ENCODE measurements at regions not wholly inside any gene's neighbourhood (a gene's known extent, or its start where the extent isn't known, plus 50 kb on each side); places are given as distances from the start of the nearest gene placed in this dataset.

DNA sequence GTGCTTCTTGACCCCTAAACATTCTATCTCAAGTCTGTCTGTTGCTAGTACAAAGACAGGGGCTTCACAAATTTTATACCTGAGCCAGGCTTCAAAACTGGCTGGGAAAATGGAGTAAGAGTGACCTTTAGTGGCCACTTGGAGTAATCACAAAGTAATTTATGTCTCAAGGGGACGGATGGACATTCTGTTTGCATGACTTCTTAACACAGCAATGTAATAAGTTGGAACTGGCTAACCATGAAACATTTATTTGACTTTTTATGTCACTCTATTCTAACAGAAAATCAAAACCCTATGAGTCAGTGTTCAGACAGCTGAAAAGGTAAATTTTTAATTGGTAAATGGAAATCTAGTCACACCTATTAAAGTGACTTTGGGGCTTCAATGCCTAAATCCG, 600.6 kb downstream of the ANKRD50 start (continued):
- TF ChIP-seq MEF2A (IDR thresholded peaks at IDR 0.05; ENCODE audit: borderline replicate concordance, low read depth) (no peak), RAD21 (IDR thresholded peaks at IDR 0.05; ENCODE audit: low read length) (peak; percentile 99), FOXJ3 (CRISPR knock-in tag; IDR thresholded peaks at IDR 0.05) (no peak)

DNA sequence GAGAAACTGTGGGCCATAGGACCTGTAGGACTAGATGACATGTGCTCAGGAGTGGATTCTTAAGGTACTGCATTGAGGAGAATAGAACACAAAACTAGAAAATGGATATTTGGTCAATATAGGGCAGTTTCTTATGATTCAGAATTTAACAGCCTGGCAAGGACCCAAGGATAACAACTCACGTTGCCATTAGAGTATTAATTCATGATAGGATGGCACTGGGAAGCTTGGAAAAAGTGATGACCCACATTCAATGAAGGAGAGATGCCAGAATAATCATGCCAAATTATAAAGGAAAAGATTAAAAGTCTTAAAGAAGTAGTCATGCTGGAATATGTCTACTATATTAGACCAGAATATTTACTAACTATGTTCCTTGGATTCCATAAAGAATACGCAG, 594.5 kb downstream of the ANKRD50 start:
- Histone ChIP-seq H3K36me3 (replicated peaks in 1 of 2; ENCODE audit: control insufficient read depth in 1 of 2, insufficient read depth in 2 of 2, low read length in 1 of 2) (no peaks in the 10 kb centered on the region), H3K79me2 (ENCODE audit: insufficient read depth) (no peaks in the 10 kb centered on the region), H3K9me2 (no peaks in the 10 kb centered on the region), H3K27ac (ENCODE audit: low read depth in 2 of 2, low read length in 1 of 2) (no peak overlapping the region), H3K4me3 (ENCODE audit: low read depth in 2 of 2, low read length in 1 of 2) (no peak overlapping the region), H4K20me1 (ENCODE audit: insufficient read depth) (no peaks in the 10 kb centered on the region), H3K27me3 (ENCODE audit: insufficient read depth) (no peaks in the 10 kb centered on the region), H3K4me1 (ENCODE audit: control insufficient read depth in 1 of 2, insufficient read depth in 2 of 2, low read depth in 1 of 2, low read length in 1 of 2) (peaks cover 0 to 7% of the 10 kb centered on the region in 2 experiments; a peak in 2 of 4 replicates), H2AFZ (ENCODE audit: low read depth) (no peak overlapping the region), H3K9me3 (no peaks in the 10 kb centered on the region), H3F3A (replicated peaks; ENCODE audit: insufficient read depth) (no peaks in the 10 kb centered on the region), H3K4me2 (no peak overlapping the region), H3K9ac (no peak overlapping the region)
- TF ChIP-seq FOSL2 (IDR thresholded peaks at IDR 0.05; ENCODE audit: borderline replicate concordance, low read depth) (no peak), MXI1 (IDR thresholded peaks at IDR 0.05; ENCODE audit: low read depth, low read length) (no peak), NFIC (IDR thresholded peaks at IDR 0.05; ENCODE audit: borderline replicate concordance) (peak; percentile 29; the same call in 1 of the 2 replicates), RXRA (IDR thresholded peaks at IDR 0.05; ENCODE audit: borderline replicate concordance, low read depth) (no peak), FOXJ3 (CRISPR knock-in tag; IDR thresholded peaks at IDR 0.05) (no peak), POLR2AphosphoS5 (IDR thresholded peaks at IDR 0.05; ENCODE audit: low read depth, low read length) (no peak), SIN3A (IDR thresholded peaks at IDR 0.05; ENCODE audit: borderline replicate concordance, low read depth, low read length) (no peak), MEF2A (IDR thresholded peaks at IDR 0.05; ENCODE audit: borderline replicate concordance, low read depth) (no peak), SMC3 (IDR thresholded peaks at IDR 0.05; ENCODE audit: low read depth, low read length) (no peak)
- TF ChIP-seq, protein P1, sequence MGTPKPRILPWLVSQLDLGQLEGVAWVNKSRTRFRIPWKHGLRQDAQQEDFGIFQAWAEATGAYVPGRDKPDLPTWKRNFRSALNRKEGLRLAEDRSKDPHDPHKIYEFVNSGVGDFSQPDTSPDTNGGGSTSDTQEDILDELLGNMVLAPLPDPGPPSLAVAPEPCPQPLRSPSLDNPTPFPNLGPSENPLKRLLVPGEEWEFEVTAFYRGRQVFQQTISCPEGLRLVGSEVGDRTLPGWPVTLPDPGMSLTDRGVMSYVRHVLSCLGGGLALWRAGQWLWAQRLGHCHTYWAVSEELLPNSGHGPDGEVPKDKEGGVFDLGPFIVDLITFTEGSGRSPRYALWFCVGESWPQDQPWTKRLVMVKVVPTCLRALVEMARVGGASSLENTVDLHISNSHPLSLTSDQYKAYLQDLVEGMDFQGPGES (IDR thresholded peaks at IDR 0.05; ENCODE audit: low read depth, low read length), result no peak
- TF ChIP-seq, protein P2, sequence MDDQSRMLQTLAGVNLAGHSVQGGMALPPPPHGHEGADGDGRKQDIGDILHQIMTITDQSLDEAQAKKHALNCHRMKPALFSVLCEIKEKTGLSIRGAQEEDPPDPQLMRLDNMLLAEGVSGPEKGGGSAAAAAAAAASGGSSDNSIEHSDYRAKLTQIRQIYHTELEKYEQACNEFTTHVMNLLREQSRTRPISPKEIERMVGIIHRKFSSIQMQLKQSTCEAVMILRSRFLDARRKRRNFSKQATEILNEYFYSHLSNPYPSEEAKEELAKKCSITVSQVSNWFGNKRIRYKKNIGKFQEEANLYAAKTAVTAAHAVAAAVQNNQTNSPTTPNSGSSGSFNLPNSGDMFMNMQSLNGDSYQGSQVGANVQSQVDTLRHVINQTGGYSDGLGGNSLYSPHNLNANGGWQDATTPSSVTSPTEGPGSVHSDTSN (IDR thresholded peaks at IDR 0.05), result 0 out of 2 replicates have a peak, but pooled peaks have one; percentile 13
- TF ChIP-seq, protein P3, sequence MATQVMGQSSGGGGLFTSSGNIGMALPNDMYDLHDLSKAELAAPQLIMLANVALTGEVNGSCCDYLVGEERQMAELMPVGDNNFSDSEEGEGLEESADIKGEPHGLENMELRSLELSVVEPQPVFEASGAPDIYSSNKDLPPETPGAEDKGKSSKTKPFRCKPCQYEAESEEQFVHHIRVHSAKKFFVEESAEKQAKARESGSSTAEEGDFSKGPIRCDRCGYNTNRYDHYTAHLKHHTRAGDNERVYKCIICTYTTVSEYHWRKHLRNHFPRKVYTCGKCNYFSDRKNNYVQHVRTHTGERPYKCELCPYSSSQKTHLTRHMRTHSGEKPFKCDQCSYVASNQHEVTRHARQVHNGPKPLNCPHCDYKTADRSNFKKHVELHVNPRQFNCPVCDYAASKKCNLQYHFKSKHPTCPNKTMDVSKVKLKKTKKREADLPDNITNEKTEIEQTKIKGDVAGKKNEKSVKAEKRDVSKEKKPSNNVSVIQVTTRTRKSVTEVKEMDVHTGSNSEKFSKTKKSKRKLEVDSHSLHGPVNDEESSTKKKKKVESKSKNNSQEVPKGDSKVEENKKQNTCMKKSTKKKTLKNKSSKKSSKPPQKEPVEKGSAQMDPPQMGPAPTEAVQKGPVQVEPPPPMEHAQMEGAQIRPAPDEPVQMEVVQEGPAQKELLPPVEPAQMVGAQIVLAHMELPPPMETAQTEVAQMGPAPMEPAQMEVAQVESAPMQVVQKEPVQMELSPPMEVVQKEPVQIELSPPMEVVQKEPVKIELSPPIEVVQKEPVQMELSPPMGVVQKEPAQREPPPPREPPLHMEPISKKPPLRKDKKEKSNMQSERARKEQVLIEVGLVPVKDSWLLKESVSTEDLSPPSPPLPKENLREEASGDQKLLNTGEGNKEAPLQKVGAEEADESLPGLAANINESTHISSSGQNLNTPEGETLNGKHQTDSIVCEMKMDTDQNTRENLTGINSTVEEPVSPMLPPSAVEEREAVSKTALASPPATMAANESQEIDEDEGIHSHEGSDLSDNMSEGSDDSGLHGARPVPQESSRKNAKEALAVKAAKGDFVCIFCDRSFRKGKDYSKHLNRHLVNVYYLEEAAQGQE (IDR thresholded peaks at IDR 0.05; ENCODE audit: low read depth, low read length), result no peak
- DNase-seq, result no peak
- ChIA-PET CTCF (interaction anchor here (0.6 kb wide), 1 partner anchor 1358 kb away, joined by 5 read pairs; no protein-coding TSS in a partner anchor), POLR2A (no interaction called here)
- WGBS (ENCODE audit: low lambda C conversion rate), result 50% methylated on average over 2 of the region's 2 CpGs

Data from SK-N-SH (cell line).